Gastrocnemius medialis (tissue), 4 donors: ENCODE measurements at regions not wholly inside any gene's neighbourhood (a gene's known extent, or its start where the extent isn't known, plus 50 kb on each side); places are given as distances from the start of the nearest gene placed in this dataset.

ENCODE experiments used
- ATAC-seq, 2 donors: fragments of 150-250 bp; one replicate each; pipeline ENCODE4 v1.9.1; 2016
- DNase-seq, 2 donors: peaks; one replicate each; pipeline ENCODE4 v3.0.0-alpha.2; 2019
- H3K27ac ChIP-seq, 4 donors: fragments of 200-600 bp; sonication (generic); 1 replicate in 1 of 4; 2 replicates in 3 of 4; pipeline ENCODE4 v1.5.1; 2016 to 2018; ENCODE audit warnings: mild to moderate bottlenecking in 2 of 4, moderate library complexity in 1 of 4
- H3K27me3 ChIP-seq, 3 donors: fragments of 200-600 bp; sonication (generic) in 2 of 3; 1 replicate in 1 of 3; 2 replicates in 2 of 3; pipeline versions ENCODE4 v1.5.1 to v1.6.0; 2016 to 2019; ENCODE audit warnings: mild to moderate bottlenecking in 1 of 3, moderate library complexity in 1 of 3
- H3K36me3 ChIP-seq, 2 donors: fragments of 200-600 bp; sonication (generic) in 1 of 2; one replicate each; pipeline ENCODE4 v1.5.1; 2017 to 2018
- H3K4me1 ChIP-seq, 2 donors: fragments of 200-600 bp; sonication (generic) in 1 of 2; one replicate each; pipeline ENCODE4 v1.5.1; 2016 to 2017; ENCODE audit warnings: mild to moderate bottlenecking in 2 of 2
- H3K4me3 ChIP-seq, 4 donors: fragments of 200-600 bp; sonication (generic) in 3 of 4; 1 replicate in 1 of 4; 2 replicates in 3 of 4; pipeline ENCODE4 v1.5.1; 2016 to 2019; ENCODE audit warnings: mild to moderate bottlenecking in 2 of 4
- H3K9me3 ChIP-seq, 3 donors: fragments of 200-600 bp; sonication (generic) in 2 of 3; 1 replicate in 1 of 3; 2 replicates in 2 of 3; pipeline ENCODE4 v1.5.1; 2016 to 2019
- CTCF ChIP-seq, 5 experiments: fragments of 450-650 bp in 3 of 5; fragments of 200-600 bp in 2 of 5; sonication (generic) in 2 of 5; IDR thresholded peaks in 4 of 5; conservative IDR thresholded peaks in 1 of 5; 1 replicate in 4 of 5; 2 replicates in 1 of 5; pipeline ENCODE4 v1.5.1; 2016 to 2019; ENCODE audit warnings: antibody characterized with exemption in 5 of 5, mild to moderate bottlenecking in 3 of 5, moderate library complexity in 3 of 5
- POLR2A ChIP-seq, 2 donors: fragments of 450-650 bp; IDR thresholded peaks; one replicate each; pipeline ENCODE4 v1.6.1; 2017; ENCODE audit warnings: antibody characterized with exemption in 2 of 2, mild to moderate bottlenecking in 2 of 2, moderate library complexity in 2 of 2
- in situ Hi-C, 4 donors: fragments of 200-750 bp; cut with MboI; loops; one replicate each; pipeline versions ENCODE4 v1.15.0 to v1.8.0; 2017; ENCODE audit warnings: low sequenced_read_pairs in 4 of 4
- intact Hi-C: fragments of 100-400 bp; cut with DNase I; formaldehyde crosslinking; loops from one replicate; pipeline ENCODE4 v1.15.1; 2023; ENCODE audit warnings: low total_unique reads

GRCh38 chr6:219641-220198, 72.6 kb upstream of the DUSP22 start:
- intact Hi-C loops (no loop called here), in situ Hi-C loops (no loop called here)

GRCh38 chr6:220312-220711, 72.0 kb upstream of the DUSP22 start:
- H3K4me3 ChIP-seq: no peak overlapping the region
- DNase-seq (no peak), ATAC-seq (no peak)
- TF ChIP-seq POLR2A (IDR thresholded peaks at IDR 0.05): no peak
- peaks cover 0 to 9% (median 3%) of the 10 kb centered on the region in 3 donors for H3K27me3 ChIP-seq
- no peak overlapping the region for H3K27ac ChIP-seq
- intact Hi-C loops (no loop called here), in situ Hi-C loops (no loop called here)
- H3K9me3 ChIP-seq: no peaks in the 10 kb centered on the region
- no peaks in the 10 kb centered on the region for H3K4me1 ChIP-seq
- no peaks in the 10 kb centered on the region for H3K36me3 ChIP-seq

More at GRCh38 chr6:219641-220198, 72.6 kb upstream of the DUSP22 start:
- no peaks in the 10 kb centered on the region for H3K9me3 ChIP-seq
- H3K27ac ChIP-seq: no peak overlapping the region
- TF ChIP-seq POLR2A (IDR thresholded peaks at IDR 0.05): no peak
- no peak for TF ChIP-seq CTCF (IDR thresholded peaks at IDR 0.05 in 4 of 5, conservative IDR thresholded peaks at IDR 0.05 in 1 of 5)
- peak; percentile 14 to 19 for DNase-seq
- no peaks in the 10 kb centered on the region for H3K4me1 ChIP-seq
- peaks cover 0 to 9% (median 3%) of the 10 kb centered on the region in 3 donors for H3K27me3 ChIP-seq
- no peak for ATAC-seq
- H3K36me3 ChIP-seq: no peaks in the 10 kb centered on the region
- H3K4me3 ChIP-seq: no peak overlapping the region

GRCh38 chr6:220721-221475, 71.4 kb upstream of the DUSP22 start:
- Histone ChIP-seq H3K27me3 (peaks cover 0 to 9% (median 3%) of the 10 kb centered on the region in 3 donors), H3K9me3 (no peaks in the 10 kb centered on the region), H3K4me3 (no peak overlapping the region), H3K36me3 (no peaks in the 10 kb centered on the region), H3K27ac (no peak overlapping the region), H3K4me1 (no peaks in the 10 kb centered on the region)
- TF ChIP-seq CTCF (IDR thresholded peaks at IDR 0.05 in 4 of 5, conservative IDR thresholded peaks at IDR 0.05 in 1 of 5): no peak
- no peak for TF ChIP-seq POLR2A (IDR thresholded peaks at IDR 0.05)
- in situ Hi-C loops: no loop called here
- no peak for DNase-seq
- intact Hi-C loops: no loop called here
- no peak for ATAC-seq

GRCh38 chr6:221531-222349, 70.5 kb upstream of the DUSP22 start:
- in situ Hi-C loops: no loop called here

More at GRCh38 chr6:221531-222349, 70.5 kb upstream of the DUSP22 start:
- DNase-seq (no peak), ATAC-seq (no peak)
- no peak overlapping the region for H3K27ac ChIP-seq
- intact Hi-C loops: no loop called here
- peaks cover 0 to 9% (median 3%) of the 10 kb centered on the region in 3 donors for H3K27me3 ChIP-seq
- no peaks in the 10 kb centered on the region for H3K4me1 ChIP-seq
- H3K36me3 ChIP-seq: no peaks in the 10 kb centered on the region
- no peaks in the 10 kb centered on the region for H3K9me3 ChIP-seq
- TF ChIP-seq POLR2A (IDR thresholded peaks at IDR 0.05) (no peak), CTCF (IDR thresholded peaks at IDR 0.05 in 4 of 5, conservative IDR thresholded peaks at IDR 0.05 in 1 of 5) (no peak)
- H3K4me3 ChIP-seq: no peak overlapping the region
